ENCODE measurements at regions not wholly inside any gene's neighbourhood (a gene's known extent, or its start where the extent isn't known, plus 50 kb on each side); places are given as distances from the start of the nearest gene placed in this dataset.
"Not testable (repeated sequence)": the region's sequence is repeated elsewhere in the genome, so short reads cannot be mapped to it uniquely, and the experiment has no call there.

DNA sequence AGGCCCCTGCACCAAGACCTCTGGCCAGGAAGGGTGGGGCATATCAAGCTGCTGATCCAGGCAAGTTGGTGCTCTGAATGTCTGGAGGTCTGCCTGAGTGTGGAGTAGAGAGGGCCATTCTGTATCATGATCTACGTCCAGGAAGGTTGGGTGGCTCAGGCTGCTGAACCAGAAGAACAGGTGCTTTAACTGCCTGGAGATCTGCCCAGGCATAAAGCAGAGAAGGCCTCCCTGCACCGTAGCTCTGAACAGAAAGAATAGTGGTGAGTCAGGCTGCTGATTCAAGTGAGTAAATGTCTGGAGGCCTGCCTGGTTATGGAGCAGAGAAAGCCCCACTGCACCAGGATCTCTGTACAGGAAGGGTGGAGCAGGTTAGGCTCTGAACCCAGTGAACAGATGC, 905.5 kb upstream of the ADAMTS5 start:
- TF ChIP-seq, protein P1, sequence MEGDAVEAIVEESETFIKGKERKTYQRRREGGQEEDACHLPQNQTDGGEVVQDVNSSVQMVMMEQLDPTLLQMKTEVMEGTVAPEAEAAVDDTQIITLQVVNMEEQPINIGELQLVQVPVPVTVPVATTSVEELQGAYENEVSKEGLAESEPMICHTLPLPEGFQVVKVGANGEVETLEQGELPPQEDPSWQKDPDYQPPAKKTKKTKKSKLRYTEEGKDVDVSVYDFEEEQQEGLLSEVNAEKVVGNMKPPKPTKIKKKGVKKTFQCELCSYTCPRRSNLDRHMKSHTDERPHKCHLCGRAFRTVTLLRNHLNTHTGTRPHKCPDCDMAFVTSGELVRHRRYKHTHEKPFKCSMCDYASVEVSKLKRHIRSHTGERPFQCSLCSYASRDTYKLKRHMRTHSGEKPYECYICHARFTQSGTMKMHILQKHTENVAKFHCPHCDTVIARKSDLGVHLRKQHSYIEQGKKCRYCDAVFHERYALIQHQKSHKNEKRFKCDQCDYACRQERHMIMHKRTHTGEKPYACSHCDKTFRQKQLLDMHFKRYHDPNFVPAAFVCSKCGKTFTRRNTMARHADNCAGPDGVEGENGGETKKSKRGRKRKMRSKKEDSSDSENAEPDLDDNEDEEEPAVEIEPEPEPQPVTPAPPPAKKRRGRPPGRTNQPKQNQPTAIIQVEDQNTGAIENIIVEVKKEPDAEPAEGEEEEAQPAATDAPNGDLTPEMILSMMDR (IDR thresholded peaks at IDR 0.05; ENCODE audit: poor library complexity) = not testable (repeated sequence)
- TF ChIP-seq EZH2 (IDR thresholded peaks at IDR 0.05; ENCODE audit: borderline replicate concordance); EZH2phosphoT487 (IDR thresholded peaks at IDR 0.05; ENCODE audit: low read depth, severe bottlenecking, unreplicated experiment): not testable (repeated sequence)
